SH-SY5Y (cell line): ENCODE measurements at regions not wholly inside any gene's neighbourhood (a gene's known extent, or its start where the extent isn't known, plus 50 kb on each side); places are given as distances from the start of the nearest gene placed in this dataset.

ENCODE experiments used
- GATA2 ChIP-seq: IDR thresholded peaks from 2 replicates; pipeline ENCODE4 v1.6.1; 2011; ENCODE audit warnings: mild to moderate bottlenecking, low read depth, low read length
- GATA3 ChIP-seq: IDR thresholded peaks from 2 replicates; pipeline ENCODE4 v1.6.1; 2011; ENCODE audit warnings: low read depth, mild to moderate bottlenecking, low read length, moderate library complexity

DNA sequence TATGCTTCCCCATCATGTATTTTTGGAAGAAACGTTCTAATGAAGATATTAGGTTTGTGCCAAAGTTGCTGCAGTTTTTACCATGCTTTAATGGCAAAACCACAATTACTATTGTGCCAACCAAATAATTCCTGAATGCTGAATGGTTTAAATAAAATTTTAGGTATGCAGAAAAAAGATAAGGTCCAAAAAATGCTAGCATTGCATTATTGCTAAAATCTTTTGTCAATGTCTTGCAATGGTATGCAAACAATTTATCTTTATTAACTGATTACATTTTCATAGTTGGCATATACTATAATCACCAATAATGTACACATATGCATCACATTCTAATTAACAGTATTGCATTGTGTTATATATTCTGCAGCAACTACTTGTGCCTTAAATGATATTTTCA, 1657.4 kb upstream of the IGFBP7 start:
- no peak for TF ChIP-seq GATA3
- TF ChIP-seq GATA2 = no peak
